ENCODE measurements at regions not wholly inside any gene's neighbourhood (a gene's known extent, or its start where the extent isn't known, plus 50 kb on each side); places are given as distances from the start of the nearest gene placed in this dataset.

- ChIA-PET CTCF (no interaction called here), POLR2A (no interaction called here)
- intact Hi-C loops (cut with micrococcal nuclease), result no loop called here
- H3K9me3 ChIP-seq (replicated peaks; ENCODE audit: control insufficient read depth, insufficient read depth, low read length), result no peaks in the 10 kb centered on the region
- no peak overlapping the region for H3K9ac ChIP-seq (replicated peaks; ENCODE audit: extremely low read depth, insufficient read depth, low read length)
- DNase-seq (ENCODE audit: low read depth, low spot score) (peak; percentile 38), FAIRE-seq (no peak)
- no peak overlapping the region for H3K4me2 ChIP-seq (ENCODE audit: insufficient read depth, low read length)
- TF ChIP-seq FOS (IDR thresholded peaks at IDR 0.05; ENCODE audit: borderline replicate concordance, insufficient read depth, low read length) (no peak), POLR2AphosphoS5 (IDR thresholded peaks at IDR 0.05; ENCODE audit: insufficient read depth, low read depth, low read length) (no peak), MYC (IDR thresholded peaks at IDR 0.05; ENCODE audit: low read depth, low read length) (no peak), CTCF (IDR thresholded peaks at IDR 0.05; ENCODE audit: extremely low read depth in 1 of 2, insufficient read depth in 1 of 2, low read depth in 1 of 2, low read length in 2 of 2) (no peak), JUN (IDR thresholded peaks at IDR 0.05; ENCODE audit: borderline replicate concordance, insufficient read depth, insufficient read length, low read depth) (no peak), MAX (IDR thresholded peaks at IDR 0.05; ENCODE audit: insufficient read depth, insufficient read length) (no peak), GATA2 (IDR thresholded peaks at IDR 0.05; ENCODE audit: insufficient read depth, insufficient read length, low read depth, low read length) (no peak), EZH2 (IDR thresholded peaks at IDR 0.05; ENCODE audit: borderline replicate concordance, low read depth, low read length, severe bottlenecking) (no peak), POLR2A (IDR thresholded peaks at IDR 0.05; ENCODE audit: low read depth, low read length) (no peak)
- H3K79me2 ChIP-seq (ENCODE audit: control insufficient read depth, insufficient read depth, low read length), result no peaks in the 10 kb centered on the region
- H3K36me3 ChIP-seq (ENCODE audit: control insufficient read depth in 2 of 2, extremely low read depth in 1 of 2, insufficient read depth in 2 of 2, low read length in 2 of 2), result no peaks in the 10 kb centered on the region
- dilution Hi-C loops (cut with MboI; ENCODE audit: extremely low pct_ligation_motif_present, low sequenced_read_pairs), result no loop called here
- no peak overlapping the region for H3K4me3 ChIP-seq (replicated peaks in 1 of 3; ENCODE audit: insufficient read depth in 1 of 3, low read depth in 1 of 3, low read length in 3 of 3)
- no TSS peak for BruUV-seq (replicated peaks)
- no peaks in the 10 kb centered on the region for H3K27me3 ChIP-seq (ENCODE audit: control insufficient read depth in 2 of 2, insufficient read depth in 2 of 2, low read length in 2 of 2)
- H4K20me1 ChIP-seq (replicated peaks; ENCODE audit: control insufficient read depth, extremely low read depth, insufficient read depth, low read length), result no peaks in the 10 kb centered on the region
- H2AFZ ChIP-seq (ENCODE audit: low read depth, low read length), result no peak overlapping the region
- H3K27ac ChIP-seq (ENCODE audit: insufficient read depth, low read depth, low read length), result no peak overlapping the region
- H3K9me1 ChIP-seq (replicated peaks; ENCODE audit: control insufficient read depth, extremely low read depth, insufficient read depth, low read length), result no peaks in the 10 kb centered on the region
- no peaks in the 10 kb centered on the region for H3K4me1 ChIP-seq (ENCODE audit: control insufficient read depth, extremely low read depth, insufficient read depth, low read length)
Measured at GRCh38 chr3:24936574-24936973, 441.9 kb upstream of the THRB start.

All from endothelial cell of umbilical vein (primary cell).